ENCODE measurements at regions not wholly inside any gene's neighbourhood (a gene's known extent, or its start where the extent isn't known, plus 50 kb on each side); places are given as distances from the start of the nearest gene placed in this dataset.

GRCh38 chr6:40654828-40655227 is 67.7 kb upstream of the LRFN2 start:
- Histone ChIP-seq H3K27me3 (replicated peaks) (no peaks in the 10 kb centered on the region), H3K4me3 (ENCODE audit: low read depth, low read length) (no peak overlapping the region), H3K27ac (no peak overlapping the region), H3K36me3 (replicated peaks) (no peaks in the 10 kb centered on the region)
- in situ Hi-C loops (cut with HindIII; ENCODE audit: low pct_ligation_motif_present, low sequenced_read_pairs) = no loop called here
- no peak for TF ChIP-seq CTCF (IDR thresholded peaks at IDR 0.05; ENCODE audit: low read depth, low read length, missing control alignments)
- DNase-seq = no peak

- TF ChIP-seq CTCF (IDR thresholded peaks at IDR 0.05; ENCODE audit: low read depth, low read length, missing control alignments) = no peak
- DNase-seq = no peak
- in situ Hi-C loops (cut with HindIII; ENCODE audit: low pct_ligation_motif_present, low sequenced_read_pairs) = no loop called here
- no peaks in the 10 kb centered on the region for H3K27me3 ChIP-seq (replicated peaks)
- no peak overlapping the region for H3K27ac ChIP-seq
- H3K36me3 ChIP-seq (replicated peaks) = no peaks in the 10 kb centered on the region
- H3K4me3 ChIP-seq (ENCODE audit: low read depth, low read length) = no peak overlapping the region
Observed at GRCh38 chr6:40645043-40645442, 57.9 kb upstream of the LRFN2 start.

- no peak for DNase-seq
- Histone ChIP-seq H3K4me3 (ENCODE audit: low read depth, low read length) (no peak overlapping the region), H3K36me3 (replicated peaks) (no peaks in the 10 kb centered on the region), H3K27ac (no peak overlapping the region), H3K27me3 (replicated peaks) (no peaks in the 10 kb centered on the region)
- TF ChIP-seq CTCF (IDR thresholded peaks at IDR 0.05; ENCODE audit: low read depth, low read length, missing control alignments) = no peak
- in situ Hi-C loops (cut with HindIII; ENCODE audit: low pct_ligation_motif_present, low sequenced_read_pairs) = no loop called here
Observed at GRCh38 chr6:40642837-40643236, 55.7 kb upstream of the LRFN2 start.

GRCh38 chr6:40642190-40642589 is 55.0 kb upstream of the LRFN2 start:
- TF ChIP-seq CTCF (IDR thresholded peaks at IDR 0.05; ENCODE audit: low read depth, low read length, missing control alignments) = no peak
- DNase-seq = no peak
- no peak overlapping the region for H3K27ac ChIP-seq
- H3K27me3 ChIP-seq (replicated peaks) = no peaks in the 10 kb centered on the region
- no peaks in the 10 kb centered on the region for H3K36me3 ChIP-seq (replicated peaks)
- no peak overlapping the region for H3K4me3 ChIP-seq (ENCODE audit: low read depth, low read length)
- in situ Hi-C loops (cut with HindIII; ENCODE audit: low pct_ligation_motif_present, low sequenced_read_pairs) = no loop called here

- no peak for TF ChIP-seq CTCF (IDR thresholded peaks at IDR 0.05; ENCODE audit: low read depth, low read length, missing control alignments)
- no peaks in the 10 kb centered on the region for H3K27me3 ChIP-seq (replicated peaks)
- in situ Hi-C loops (cut with HindIII; ENCODE audit: low pct_ligation_motif_present, low sequenced_read_pairs) = no loop called here
- H3K27ac ChIP-seq = no peak overlapping the region
- H3K4me3 ChIP-seq (ENCODE audit: low read depth, low read length) = no peak overlapping the region
- H3K36me3 ChIP-seq (replicated peaks) = no peaks in the 10 kb centered on the region
- no peak for DNase-seq
Observed at GRCh38 chr6:40640599-40641227, 53.5 kb upstream of the LRFN2 start.

Measured in brain microvascular endothelial cell (primary cell).